ENCODE measurements at regions not wholly inside any gene's neighbourhood (a gene's known extent, or its start where the extent isn't known, plus 50 kb on each side); places are given as distances from the start of the nearest gene placed in this dataset.
"Not testable (repeated sequence)": the region's sequence is repeated elsewhere in the genome, so short reads cannot be mapped to it uniquely, and the experiment has no call there.

GRCh38 chr7:69426705-69427104 is 171.6 kb upstream of the AUTS2 start:
- no peak for DNase-seq
- Histone ChIP-seq H3K36me3 (no peaks in the 10 kb centered on the region), H3K9me3 (no peaks in the 10 kb centered on the region), H3K4me3 (no peak overlapping the region), H3K27ac (no peak overlapping the region), H3K27me3 (peaks cover 0 to 37% of the 10 kb centered on the region in 2 donors), H3K4me1 (peaks cover 0 to 39% (median 29%) of the 10 kb centered on the region in 4 donors)
- no peak for TF ChIP-seq CTCF (IDR thresholded peaks at IDR 0.05)
- intact Hi-C loops (cut with DNase I; ENCODE audit: low total_unique reads): no loop called here

- H3K4me3 ChIP-seq: no peak overlapping the region
- peaks cover 0 to 47% of the 10 kb centered on the region in 2 donors for H3K27me3 ChIP-seq
- intact Hi-C loops (cut with DNase I; ENCODE audit: low total_unique reads): no loop called here
- TF ChIP-seq CTCF (IDR thresholded peaks at IDR 0.05): no peak
- H3K4me1 ChIP-seq: peaks cover 0 to 25% (median 17%) of the 10 kb centered on the region in 4 donors
- no peaks in the 10 kb centered on the region for H3K36me3 ChIP-seq
- H3K27ac ChIP-seq: no peak overlapping the region
- no peaks in the 10 kb centered on the region for H3K9me3 ChIP-seq
- no peak for DNase-seq
Observed at GRCh38 chr7:69428089-69428488, 170.2 kb upstream of the AUTS2 start.

- no peak for TF ChIP-seq CTCF (IDR thresholded peaks at IDR 0.05)
- Histone ChIP-seq H3K27ac (no peak overlapping the region), H3K9me3 (no peaks in the 10 kb centered on the region), H3K36me3 (no peaks in the 10 kb centered on the region), H3K4me3 (no peak overlapping the region), H3K27me3 (peaks cover 0 to 49% of the 10 kb centered on the region in 2 donors), H3K4me1 (peaks cover 0 to 21% (median 15%) of the 10 kb centered on the region in 4 donors)
- intact Hi-C loops (cut with DNase I; ENCODE audit: low total_unique reads): no loop called here
- peak; percentile 55 to 79 for DNase-seq
Observed at GRCh38 chr7:69429911-69430383, 168.3 kb upstream of the AUTS2 start.

GRCh38 chr7:69430384-69431021 is 167.8 kb upstream of the AUTS2 start:
- Histone ChIP-seq H3K27me3 (peaks cover 0 to 52% of the 10 kb centered on the region in 2 donors), H3K4me3 (no peak overlapping the region), H3K27ac (no peak overlapping the region), H3K9me3 (no peaks in the 10 kb centered on the region), H3K4me1 (peaks cover 0 to 21% (median 15%) of the 10 kb centered on the region in 4 donors), H3K36me3 (no peaks in the 10 kb centered on the region)
- no peak for TF ChIP-seq CTCF (IDR thresholded peaks at IDR 0.05)
- DNase-seq: peak in 1 of 2 donors; percentile 44
- intact Hi-C loops (cut with DNase I; ENCODE audit: low total_unique reads): no loop called here

- Histone ChIP-seq H3K27me3 (peaks cover 0 to 48% of the 10 kb centered on the region in 2 donors), H3K4me1 (peaks cover 0 to 21% (median 15%) of the 10 kb centered on the region in 4 donors), H3K9me3 (no peaks in the 10 kb centered on the region), H3K4me3 (no peak overlapping the region), H3K27ac (no peak overlapping the region), H3K36me3 (no peaks in the 10 kb centered on the region)
- intact Hi-C loops (cut with DNase I; ENCODE audit: low total_unique reads): no loop called here
- TF ChIP-seq CTCF (IDR thresholded peaks at IDR 0.05): no peak
- no peak for DNase-seq
Observed at GRCh38 chr7:69431626-69432025, 166.6 kb upstream of the AUTS2 start.

- H3K4me1 ChIP-seq: peaks cover 0 to 21% (median 15%) of the 10 kb centered on the region in 4 donors
- H3K4me3 ChIP-seq; intact Hi-C loops (cut with DNase I; ENCODE audit: low total_unique reads); DNase-seq; H3K9me3 ChIP-seq; H3K27ac ChIP-seq; H3K36me3 ChIP-seq: not testable (repeated sequence)
- peaks cover 0 to 43% of the 10 kb centered on the region in 2 donors for H3K27me3 ChIP-seq
Observed at GRCh38 chr7:69432276-69432675, 166.0 kb upstream of the AUTS2 start.
